ENCODE measurements at regions not wholly inside any gene's neighbourhood (a gene's known extent, or its start where the extent isn't known, plus 50 kb on each side); places are given as distances from the start of the nearest gene placed in this dataset.

DNA sequence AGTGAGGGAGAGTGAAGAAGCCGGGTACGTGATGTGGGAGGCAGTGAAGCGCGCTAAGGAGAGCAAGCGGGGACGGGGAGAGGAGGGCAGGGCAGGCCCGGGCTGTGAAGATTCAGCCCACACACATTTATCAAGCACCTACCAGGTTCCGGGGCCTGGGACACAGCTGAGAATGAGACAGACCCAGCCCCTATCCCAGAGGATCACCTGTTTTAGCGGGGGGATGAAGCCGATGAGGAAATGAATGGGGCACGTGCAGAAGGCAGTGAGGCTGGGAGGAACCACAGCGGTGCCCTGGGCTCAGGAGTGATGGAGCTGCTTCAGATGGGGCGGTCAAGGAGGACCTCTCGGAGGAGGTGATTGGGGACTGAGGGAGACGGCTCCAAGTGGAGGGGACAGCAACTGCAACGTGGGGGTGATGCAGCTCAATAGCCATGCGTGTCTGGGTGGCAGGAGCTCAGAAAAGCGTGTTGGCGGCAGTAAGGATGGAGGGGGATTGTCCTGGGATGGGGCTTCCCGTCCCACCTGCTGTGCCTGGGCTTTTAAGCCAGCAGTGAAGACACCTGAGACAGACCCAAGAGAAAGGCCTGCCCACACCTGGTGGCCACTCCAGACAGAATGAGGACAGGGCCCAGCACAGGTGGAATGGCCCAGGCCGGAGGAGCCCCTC, 77.5 kb upstream of the UNC5A start:
- Histone ChIP-seq H3K4me1 (ENCODE audit: control insufficient read depth, extremely low read depth, insufficient read depth, low read length) (no peaks in the 10 kb centered on the region), H3K9me3 (replicated peaks; ENCODE audit: control insufficient read depth, insufficient read depth, low read length) (no peaks in the 10 kb centered on the region), H3K9me1 (replicated peaks; ENCODE audit: control insufficient read depth, extremely low read depth, insufficient read depth, low read length) (no peaks in the 10 kb centered on the region), H3K4me3 (replicated peaks in 1 of 3; ENCODE audit: insufficient read depth in 1 of 3, low read depth in 1 of 3, low read length in 3 of 3) (no peak overlapping the region), H4K20me1 (replicated peaks; ENCODE audit: control insufficient read depth, extremely low read depth, insufficient read depth, low read length) (no peaks in the 10 kb centered on the region), H3K27me3 (ENCODE audit: control insufficient read depth in 2 of 2, insufficient read depth in 2 of 2, low read length in 2 of 2) (peaks cover 0 to 4% of the 10 kb centered on the region in 2 experiments), H3K9ac (replicated peaks; ENCODE audit: extremely low read depth, insufficient read depth, low read length) (no peak overlapping the region), H3K4me2 (ENCODE audit: insufficient read depth, low read length) (no peak overlapping the region), H2AFZ (ENCODE audit: low read depth, low read length) (no peak overlapping the region), H3K27ac (ENCODE audit: insufficient read depth, low read depth, low read length) (no peak overlapping the region), H3K79me2 (ENCODE audit: control insufficient read depth, insufficient read depth, low read length) (no peaks in the 10 kb centered on the region), H3K36me3 (ENCODE audit: control insufficient read depth in 2 of 2, extremely low read depth in 1 of 2, insufficient read depth in 2 of 2, low read length in 2 of 2) (no peaks in the 10 kb centered on the region)
- no peak for DNase-seq (ENCODE audit: low read depth, low spot score)
- dilution Hi-C loops (cut with MboI; ENCODE audit: extremely low pct_ligation_motif_present, low sequenced_read_pairs) (no loop called here), intact Hi-C loops (cut with micrococcal nuclease) (no loop called here)
- ChIA-PET CTCF (no interaction called here), POLR2A (no interaction called here)
- BruUV-seq (replicated peaks) = no TSS peak
- TF ChIP-seq JUN (IDR thresholded peaks at IDR 0.05; ENCODE audit: borderline replicate concordance, insufficient read depth, insufficient read length, low read depth) (no peak), POLR2AphosphoS5 (IDR thresholded peaks at IDR 0.05; ENCODE audit: insufficient read depth, low read depth, low read length) (no peak), EZH2 (IDR thresholded peaks at IDR 0.05; ENCODE audit: borderline replicate concordance, low read depth, low read length, severe bottlenecking) (no peak), POLR2A (IDR thresholded peaks at IDR 0.05; ENCODE audit: low read depth, low read length) (no peak), MYC (IDR thresholded peaks at IDR 0.05; ENCODE audit: low read depth, low read length) (no peak), FOS (IDR thresholded peaks at IDR 0.05; ENCODE audit: borderline replicate concordance, insufficient read depth, low read length) (no peak), GATA2 (IDR thresholded peaks at IDR 0.05; ENCODE audit: insufficient read depth, insufficient read length, low read depth, low read length) (no peak)
- TF ChIP-seq, protein P1, sequence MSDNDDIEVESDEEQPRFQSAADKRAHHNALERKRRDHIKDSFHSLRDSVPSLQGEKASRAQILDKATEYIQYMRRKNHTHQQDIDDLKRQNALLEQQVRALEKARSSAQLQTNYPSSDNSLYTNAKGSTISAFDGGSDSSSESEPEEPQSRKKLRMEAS (IDR thresholded peaks at IDR 0.05; ENCODE audit: insufficient read depth, insufficient read length) = no peak
- TF ChIP-seq, protein P2, sequence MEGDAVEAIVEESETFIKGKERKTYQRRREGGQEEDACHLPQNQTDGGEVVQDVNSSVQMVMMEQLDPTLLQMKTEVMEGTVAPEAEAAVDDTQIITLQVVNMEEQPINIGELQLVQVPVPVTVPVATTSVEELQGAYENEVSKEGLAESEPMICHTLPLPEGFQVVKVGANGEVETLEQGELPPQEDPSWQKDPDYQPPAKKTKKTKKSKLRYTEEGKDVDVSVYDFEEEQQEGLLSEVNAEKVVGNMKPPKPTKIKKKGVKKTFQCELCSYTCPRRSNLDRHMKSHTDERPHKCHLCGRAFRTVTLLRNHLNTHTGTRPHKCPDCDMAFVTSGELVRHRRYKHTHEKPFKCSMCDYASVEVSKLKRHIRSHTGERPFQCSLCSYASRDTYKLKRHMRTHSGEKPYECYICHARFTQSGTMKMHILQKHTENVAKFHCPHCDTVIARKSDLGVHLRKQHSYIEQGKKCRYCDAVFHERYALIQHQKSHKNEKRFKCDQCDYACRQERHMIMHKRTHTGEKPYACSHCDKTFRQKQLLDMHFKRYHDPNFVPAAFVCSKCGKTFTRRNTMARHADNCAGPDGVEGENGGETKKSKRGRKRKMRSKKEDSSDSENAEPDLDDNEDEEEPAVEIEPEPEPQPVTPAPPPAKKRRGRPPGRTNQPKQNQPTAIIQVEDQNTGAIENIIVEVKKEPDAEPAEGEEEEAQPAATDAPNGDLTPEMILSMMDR (IDR thresholded peaks at IDR 0.05; ENCODE audit: extremely low read depth in 1 of 2, insufficient read depth in 1 of 2, low read depth in 1 of 2, low read length in 2 of 2) = no peak
- FAIRE-seq = no peak

Measured in endothelial cell of umbilical vein (primary cell).